ENCODE measurements at regions not wholly inside any gene's neighbourhood (a gene's known extent, or its start where the extent isn't known, plus 50 kb on each side); places are given as distances from the start of the nearest gene placed in this dataset.

DNA sequence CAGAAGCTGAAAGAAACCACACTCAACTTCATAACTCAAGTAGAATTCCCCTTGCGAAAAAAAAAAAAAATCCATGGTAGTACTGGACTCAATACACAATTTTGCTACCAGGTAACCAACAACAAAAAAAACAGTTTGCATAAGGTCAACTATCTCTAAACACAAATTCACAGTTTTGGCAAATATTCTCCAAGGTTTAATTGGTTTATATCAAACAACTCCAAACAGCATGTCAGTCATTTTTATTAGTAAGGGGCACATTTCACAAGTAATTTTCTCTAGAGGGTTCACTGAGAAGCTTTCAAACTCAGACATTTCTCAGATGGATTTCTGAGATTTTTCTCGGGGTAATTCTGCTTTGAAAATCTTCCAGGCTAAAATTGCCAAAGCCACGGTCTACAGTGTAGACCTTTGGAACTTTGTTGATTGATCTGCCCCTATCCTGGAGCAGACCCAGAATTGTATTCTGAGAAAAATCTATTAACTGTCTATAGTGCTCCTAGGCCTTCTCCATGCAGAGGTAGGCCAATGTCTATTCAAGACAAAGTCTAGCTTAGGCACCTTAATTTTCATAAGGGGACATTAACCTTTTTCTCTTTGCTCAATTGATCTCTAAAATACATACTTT lies 73.7 kb upstream of the NFKB1 start (continued):
- TF ChIP-seq, protein P1, sequence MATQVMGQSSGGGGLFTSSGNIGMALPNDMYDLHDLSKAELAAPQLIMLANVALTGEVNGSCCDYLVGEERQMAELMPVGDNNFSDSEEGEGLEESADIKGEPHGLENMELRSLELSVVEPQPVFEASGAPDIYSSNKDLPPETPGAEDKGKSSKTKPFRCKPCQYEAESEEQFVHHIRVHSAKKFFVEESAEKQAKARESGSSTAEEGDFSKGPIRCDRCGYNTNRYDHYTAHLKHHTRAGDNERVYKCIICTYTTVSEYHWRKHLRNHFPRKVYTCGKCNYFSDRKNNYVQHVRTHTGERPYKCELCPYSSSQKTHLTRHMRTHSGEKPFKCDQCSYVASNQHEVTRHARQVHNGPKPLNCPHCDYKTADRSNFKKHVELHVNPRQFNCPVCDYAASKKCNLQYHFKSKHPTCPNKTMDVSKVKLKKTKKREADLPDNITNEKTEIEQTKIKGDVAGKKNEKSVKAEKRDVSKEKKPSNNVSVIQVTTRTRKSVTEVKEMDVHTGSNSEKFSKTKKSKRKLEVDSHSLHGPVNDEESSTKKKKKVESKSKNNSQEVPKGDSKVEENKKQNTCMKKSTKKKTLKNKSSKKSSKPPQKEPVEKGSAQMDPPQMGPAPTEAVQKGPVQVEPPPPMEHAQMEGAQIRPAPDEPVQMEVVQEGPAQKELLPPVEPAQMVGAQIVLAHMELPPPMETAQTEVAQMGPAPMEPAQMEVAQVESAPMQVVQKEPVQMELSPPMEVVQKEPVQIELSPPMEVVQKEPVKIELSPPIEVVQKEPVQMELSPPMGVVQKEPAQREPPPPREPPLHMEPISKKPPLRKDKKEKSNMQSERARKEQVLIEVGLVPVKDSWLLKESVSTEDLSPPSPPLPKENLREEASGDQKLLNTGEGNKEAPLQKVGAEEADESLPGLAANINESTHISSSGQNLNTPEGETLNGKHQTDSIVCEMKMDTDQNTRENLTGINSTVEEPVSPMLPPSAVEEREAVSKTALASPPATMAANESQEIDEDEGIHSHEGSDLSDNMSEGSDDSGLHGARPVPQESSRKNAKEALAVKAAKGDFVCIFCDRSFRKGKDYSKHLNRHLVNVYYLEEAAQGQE (IDR thresholded peaks at IDR 0.05; ENCODE audit: borderline replicate concordance), result no peak
- TF ChIP-seq, protein P1 (CRISPR knock-in tag; IDR thresholded peaks at IDR 0.05; ENCODE audit: low read depth), result no peak
- TF ChIP-seq TEAD1 (CRISPR knock-in tag; IDR thresholded peaks at IDR 0.05), result no peak
- TF ChIP-seq, protein P2, sequence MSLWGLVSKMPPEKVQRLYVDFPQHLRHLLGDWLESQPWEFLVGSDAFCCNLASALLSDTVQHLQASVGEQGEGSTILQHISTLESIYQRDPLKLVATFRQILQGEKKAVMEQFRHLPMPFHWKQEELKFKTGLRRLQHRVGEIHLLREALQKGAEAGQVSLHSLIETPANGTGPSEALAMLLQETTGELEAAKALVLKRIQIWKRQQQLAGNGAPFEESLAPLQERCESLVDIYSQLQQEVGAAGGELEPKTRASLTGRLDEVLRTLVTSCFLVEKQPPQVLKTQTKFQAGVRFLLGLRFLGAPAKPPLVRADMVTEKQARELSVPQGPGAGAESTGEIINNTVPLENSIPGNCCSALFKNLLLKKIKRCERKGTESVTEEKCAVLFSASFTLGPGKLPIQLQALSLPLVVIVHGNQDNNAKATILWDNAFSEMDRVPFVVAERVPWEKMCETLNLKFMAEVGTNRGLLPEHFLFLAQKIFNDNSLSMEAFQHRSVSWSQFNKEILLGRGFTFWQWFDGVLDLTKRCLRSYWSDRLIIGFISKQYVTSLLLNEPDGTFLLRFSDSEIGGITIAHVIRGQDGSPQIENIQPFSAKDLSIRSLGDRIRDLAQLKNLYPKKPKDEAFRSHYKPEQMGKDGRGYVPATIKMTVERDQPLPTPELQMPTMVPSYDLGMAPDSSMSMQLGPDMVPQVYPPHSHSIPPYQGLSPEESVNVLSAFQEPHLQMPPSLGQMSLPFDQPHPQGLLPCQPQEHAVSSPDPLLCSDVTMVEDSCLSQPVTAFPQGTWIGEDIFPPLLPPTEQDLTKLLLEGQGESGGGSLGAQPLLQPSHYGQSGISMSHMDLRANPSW (CRISPR knock-in tag; IDR thresholded peaks at IDR 0.05), result no peak
- no peak for TF ChIP-seq SP1 (CRISPR knock-in tag; IDR thresholded peaks at IDR 0.05)
- TF ChIP-seq SUPT5H (IDR thresholded peaks at IDR 0.05), result no peak
- no peak for TF ChIP-seq SREBF1 (IDR thresholded peaks at IDR 0.05; ENCODE audit: borderline replicate concordance, low read depth, low read length)
- TF ChIP-seq CHD4 (IDR thresholded peaks at IDR 0.05; ENCODE audit: insufficient read depth, insufficient replicate concordance, low read depth, low read length, poor library complexity, severe bottlenecking), result no peak
- no peak for TF ChIP-seq MTA2 (IDR thresholded peaks at IDR 0.05; ENCODE audit: low read depth)

Data from K562 (cell line).